Coronary artery (tissue), 2 donors: ENCODE measurements at regions not wholly inside any gene's neighbourhood (a gene's known extent, or its start where the extent isn't known, plus 50 kb on each side); places are given as distances from the start of the nearest gene placed in this dataset.

Experiments used
- DNase-seq: peaks from one replicate; pipeline ENCODE4 v3.0.0-alpha.2; 2017; ENCODE audit warnings: low spot score
- H3K27ac ChIP-seq, 2 donors: fragments of 200-600 bp; sonication (generic); one replicate each; pipeline ENCODE4 v1.5.1; 2016 to 2019
- H3K4me3 ChIP-seq: fragments of 200-600 bp; sonication (generic); 2 replicates; pipeline ENCODE4 v1.5.1; 2016; ENCODE audit warnings: mild to moderate bottlenecking, moderate library complexity
- TF ChIP-seq, protein P1 (sequence below): fragments of 200-600 bp; sonication (generic); IDR thresholded peaks from one replicate; pipeline ENCODE4 v1.5.1; 2019; ENCODE audit warnings: antibody characterized with exemption

DNA sequence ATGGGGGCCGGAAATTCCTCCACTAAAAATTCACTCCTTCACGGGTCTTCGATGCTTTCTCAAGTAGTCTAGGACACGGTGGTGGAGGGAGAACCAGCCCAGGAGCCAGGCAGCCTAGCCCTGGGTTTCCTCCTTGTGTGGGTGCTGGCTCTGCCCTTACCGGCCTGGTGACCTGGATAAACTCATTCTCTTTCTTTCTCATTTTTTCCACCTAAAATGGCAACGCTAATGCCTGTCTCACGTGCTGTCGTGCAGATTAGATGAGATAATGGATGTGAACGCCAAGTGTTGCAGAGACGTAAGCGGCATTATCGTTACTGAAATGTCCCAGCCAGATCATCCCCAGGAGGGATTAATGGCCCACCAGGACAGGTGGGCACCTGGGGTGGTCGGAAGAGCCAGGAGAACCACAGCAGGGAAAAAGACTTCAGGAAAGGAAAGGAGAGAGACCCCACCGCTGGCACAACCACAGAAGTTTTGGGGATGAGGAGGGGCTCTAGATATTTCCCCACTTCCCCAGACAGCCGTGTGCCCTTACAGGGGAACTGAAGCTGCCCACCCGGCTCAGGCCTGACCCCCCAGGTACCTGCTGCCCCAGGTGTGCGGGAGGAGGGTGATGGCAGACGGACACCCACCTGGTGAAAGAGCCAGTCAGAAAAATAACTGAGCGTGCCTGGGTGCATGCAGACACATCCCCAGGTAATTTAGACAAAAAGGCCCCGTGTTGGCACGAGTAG lies 100.8 kb upstream of the ASAP2 start:
- TF ChIP-seq, protein P1, sequence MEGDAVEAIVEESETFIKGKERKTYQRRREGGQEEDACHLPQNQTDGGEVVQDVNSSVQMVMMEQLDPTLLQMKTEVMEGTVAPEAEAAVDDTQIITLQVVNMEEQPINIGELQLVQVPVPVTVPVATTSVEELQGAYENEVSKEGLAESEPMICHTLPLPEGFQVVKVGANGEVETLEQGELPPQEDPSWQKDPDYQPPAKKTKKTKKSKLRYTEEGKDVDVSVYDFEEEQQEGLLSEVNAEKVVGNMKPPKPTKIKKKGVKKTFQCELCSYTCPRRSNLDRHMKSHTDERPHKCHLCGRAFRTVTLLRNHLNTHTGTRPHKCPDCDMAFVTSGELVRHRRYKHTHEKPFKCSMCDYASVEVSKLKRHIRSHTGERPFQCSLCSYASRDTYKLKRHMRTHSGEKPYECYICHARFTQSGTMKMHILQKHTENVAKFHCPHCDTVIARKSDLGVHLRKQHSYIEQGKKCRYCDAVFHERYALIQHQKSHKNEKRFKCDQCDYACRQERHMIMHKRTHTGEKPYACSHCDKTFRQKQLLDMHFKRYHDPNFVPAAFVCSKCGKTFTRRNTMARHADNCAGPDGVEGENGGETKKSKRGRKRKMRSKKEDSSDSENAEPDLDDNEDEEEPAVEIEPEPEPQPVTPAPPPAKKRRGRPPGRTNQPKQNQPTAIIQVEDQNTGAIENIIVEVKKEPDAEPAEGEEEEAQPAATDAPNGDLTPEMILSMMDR, result no peak
- Histone ChIP-seq H3K4me3 (no peak overlapping the region), H3K27ac (no peak overlapping the region)
- DNase-seq, result peak; percentile 70

DNA sequence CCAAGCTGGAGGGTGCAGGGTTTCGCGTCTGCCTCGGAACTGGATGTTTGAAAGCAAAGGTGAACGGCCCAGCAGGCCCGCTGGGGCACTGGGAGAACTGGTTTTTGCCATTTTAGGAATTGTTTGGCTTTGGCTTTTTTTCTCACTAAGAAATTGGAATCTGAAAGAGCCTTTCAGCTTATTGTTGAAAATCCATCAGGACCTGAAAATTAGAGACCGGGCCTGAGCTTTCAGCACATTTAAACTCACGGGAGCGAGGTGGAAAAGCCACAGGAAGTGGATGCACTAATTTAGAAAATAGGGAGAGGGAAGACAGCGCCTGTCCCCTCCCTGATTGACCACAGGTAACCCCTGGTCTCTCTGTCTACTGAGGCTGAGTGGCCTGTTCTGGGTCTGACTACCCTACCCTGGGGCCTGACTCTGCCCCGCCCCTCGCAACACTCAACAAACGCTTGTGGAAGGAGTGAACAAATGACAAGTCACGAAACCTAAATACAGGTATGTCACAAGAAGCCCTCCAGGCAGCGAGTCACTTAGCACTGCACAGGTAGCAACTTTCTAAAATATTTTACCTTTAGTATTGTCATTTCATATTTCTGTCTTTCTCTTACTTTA lies 100.3 kb upstream of the MBOAT2 start:
- Histone ChIP-seq H3K4me3 (no peak overlapping the region), H3K27ac (no peak overlapping the region)
- DNase-seq, result peak; percentile 47
- TF ChIP-seq, protein P1, result no peak

DNA sequence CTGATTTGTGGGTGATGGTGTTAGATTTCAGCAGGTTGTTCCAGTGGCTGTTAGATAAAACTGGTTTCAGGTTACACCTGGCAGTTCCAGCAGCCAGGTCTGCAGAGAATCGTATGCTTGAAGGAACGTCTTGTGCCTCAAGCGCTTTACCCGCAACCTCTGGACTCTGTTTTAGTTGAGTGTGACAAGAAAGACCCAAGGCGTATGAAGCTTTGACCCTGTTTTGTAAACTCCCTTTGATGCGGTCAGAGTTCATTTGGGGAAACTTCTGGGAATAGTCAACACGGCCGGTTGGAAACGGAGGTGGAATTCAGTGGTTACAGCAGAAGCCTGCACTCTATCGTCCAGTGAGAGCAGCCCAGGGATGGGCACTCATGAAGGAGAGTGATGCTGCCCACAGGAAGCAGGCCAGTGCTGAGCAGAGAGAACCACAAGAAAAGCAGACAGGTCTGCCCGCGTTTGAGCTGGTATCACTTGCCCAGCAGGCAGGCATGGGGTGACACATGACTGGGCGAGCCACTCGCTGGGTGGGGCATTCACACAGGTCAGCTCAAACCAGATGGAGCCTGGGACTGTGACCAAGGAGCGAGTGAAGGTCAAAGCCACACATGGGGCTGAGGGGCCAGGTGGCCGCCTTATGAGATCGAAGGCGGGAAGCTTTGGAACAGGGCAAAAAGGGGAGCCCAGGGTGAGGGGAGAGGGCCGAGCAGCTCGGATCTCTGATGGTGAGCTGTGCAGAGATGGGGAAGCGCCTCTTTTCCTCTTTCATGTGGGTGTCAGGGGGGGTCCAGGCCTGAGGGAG lies 99.6 kb upstream of the MBOAT2 start:
- TF ChIP-seq, protein P1, result no peak
- H3K27ac ChIP-seq, result no peak overlapping the region
- no peak overlapping the region for H3K4me3 ChIP-seq
- DNase-seq, result peak; percentile 55

DNA sequence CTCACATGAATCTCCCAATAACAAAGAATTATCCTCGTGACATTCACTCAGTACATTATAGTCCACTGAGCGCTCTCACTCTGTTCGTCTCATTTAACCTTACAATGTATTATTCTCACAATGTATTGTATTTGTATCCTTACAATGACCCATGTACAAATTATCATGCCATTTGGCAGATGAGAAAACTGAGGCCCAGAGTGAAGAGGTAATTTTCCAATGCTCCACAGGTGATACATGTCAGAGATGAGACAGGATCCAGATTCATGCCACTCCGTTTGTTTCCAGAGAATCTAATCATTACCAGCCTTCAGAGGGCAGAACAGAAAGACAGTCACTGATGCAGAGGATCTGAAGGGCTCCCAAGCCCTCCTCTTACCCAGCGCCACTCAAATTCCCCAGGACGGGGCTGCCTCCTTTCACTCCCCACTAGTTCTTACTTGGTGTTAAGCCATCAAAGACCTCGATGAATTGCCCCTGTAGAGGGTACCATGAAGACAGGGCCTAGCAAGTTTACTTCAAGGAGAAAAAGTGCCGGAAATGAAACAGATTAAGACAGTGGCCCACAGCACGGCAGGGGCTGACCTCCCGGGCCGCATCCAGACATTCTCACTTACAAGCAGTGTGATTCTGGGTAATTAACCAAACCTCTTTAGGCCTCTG lies 98.4 kb upstream of the MBOAT2 start:
- TF ChIP-seq, protein P1, result no peak
- DNase-seq, result peak; percentile 58
- no peak overlapping the region for H3K4me3 ChIP-seq
- no peak overlapping the region for H3K27ac ChIP-seq

DNA sequence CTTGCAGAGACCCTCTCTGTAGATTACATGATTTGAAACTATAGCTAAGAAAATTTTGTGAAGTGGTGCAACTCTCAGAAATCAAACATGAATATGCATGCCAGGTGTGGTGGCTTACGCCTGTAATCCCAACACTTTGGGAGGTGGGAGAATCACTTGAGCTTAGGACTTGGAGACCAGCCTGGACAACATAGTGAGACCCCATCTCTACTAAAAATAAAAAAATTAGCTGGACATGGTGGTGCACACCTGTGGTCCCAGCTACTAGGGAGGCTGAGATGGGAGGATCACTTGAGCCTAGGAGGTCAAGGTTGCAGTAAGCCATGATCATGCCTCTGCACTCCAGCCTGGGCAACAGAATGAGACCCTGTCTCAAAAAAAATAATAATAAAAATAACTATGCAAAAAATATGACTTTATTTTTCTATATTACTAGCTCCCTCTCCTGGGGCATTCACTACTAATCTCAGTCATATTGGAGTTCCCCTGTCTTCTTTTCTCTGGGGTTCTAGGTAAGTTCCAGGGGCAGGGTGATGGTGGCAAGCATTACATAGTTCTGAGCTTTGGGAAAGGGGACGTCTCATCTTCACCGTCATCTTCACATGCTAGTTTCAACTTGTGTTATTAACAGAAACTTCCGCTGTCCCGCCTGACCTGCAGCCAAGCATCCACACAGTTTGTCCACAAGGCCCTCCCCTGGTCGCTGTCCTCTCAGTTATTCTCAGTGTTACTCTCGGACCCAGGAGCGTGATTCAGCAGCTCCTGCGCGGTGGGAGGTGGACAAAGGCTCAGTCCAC lies 96.8 kb upstream of the MBOAT2 start:
- Histone ChIP-seq H3K4me3 (no peak overlapping the region), H3K27ac (no peak overlapping the region)
- TF ChIP-seq, protein P1, result no peak
- DNase-seq, result peak; percentile 41

DNA sequence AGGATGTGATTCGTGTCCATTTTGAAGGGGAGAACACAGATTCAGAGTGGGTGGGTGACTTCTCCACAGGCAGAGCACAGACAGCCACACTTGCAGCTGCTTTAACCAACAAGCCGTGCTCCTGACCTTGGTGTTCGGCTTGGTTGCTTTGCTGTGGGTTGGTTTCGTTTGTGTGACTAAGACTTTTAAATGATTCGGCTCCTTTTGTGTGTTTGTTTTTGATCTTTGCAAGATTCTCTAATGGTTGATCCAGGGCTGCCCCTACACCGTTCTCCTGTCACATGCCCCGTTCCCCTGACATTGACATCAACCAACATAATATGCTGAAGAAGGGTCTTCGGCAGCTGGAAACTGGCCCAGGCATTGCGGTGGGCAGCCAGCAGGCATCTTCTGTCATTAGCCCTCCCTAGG lies 95.9 kb upstream of the MBOAT2 start:
- peak; percentile 46 for DNase-seq
- H3K27ac ChIP-seq, result no peak overlapping the region
- TF ChIP-seq, protein P1, result no peak
- H3K4me3 ChIP-seq, result no peak overlapping the region
